Thymus (tissue), 11 donors: ENCODE measurements at regions not wholly inside any gene's neighbourhood (a gene's known extent, or its start where the extent isn't known, plus 50 kb on each side); places are given as distances from the start of the nearest gene placed in this dataset.

Experiments
- DNase-seq, 9 donors: peaks; one replicate each; pipeline ENCODE4 v3.0.0-alpha.2; 2013; ENCODE audit warnings: low spot score in 9 of 9, low read depth in 6 of 9, missing footprints in 1 of 9
- H3K27ac ChIP-seq, 2 donors: one replicate each; pipeline ENCODE4 v1.5.1; 2013; ENCODE audit warnings: control low read depth in 1 of 2, low read depth in 1 of 2, low read length in 1 of 2, mild to moderate bottlenecking in 1 of 2, moderate library complexity in 1 of 2
- H3K27me3 ChIP-seq, 2 donors: one replicate each; pipeline ENCODE4 v1.5.1; 2013; ENCODE audit warnings: low read length in 1 of 2; ENCODE audit not compliant: control insufficient read depth in 2 of 2, insufficient read depth in 1 of 2
- H3K36me3 ChIP-seq, 2 donors: one replicate each; pipeline ENCODE4 v1.5.1; 2013; ENCODE audit warnings: low read length in 1 of 2, mild to moderate bottlenecking in 1 of 2, moderate library complexity in 1 of 2; ENCODE audit not compliant: control insufficient read depth in 2 of 2, insufficient read depth in 2 of 2
- H3K4me1 ChIP-seq, 2 donors: one replicate each; pipeline ENCODE4 v1.5.1; 2013; ENCODE audit warnings: low read length in 2 of 2; ENCODE audit not compliant: control insufficient read depth in 2 of 2, insufficient read depth in 2 of 2
- H3K4me3 ChIP-seq, 2 donors: one replicate each; pipeline ENCODE4 v1.5.1; 2013; ENCODE audit warnings: low read length in 2 of 2, control low read depth in 1 of 2, mild to moderate bottlenecking in 1 of 2
- H3K9me3 ChIP-seq, 2 donors: one replicate each; pipeline ENCODE4 v1.5.1; 2013; ENCODE audit warnings: low read length in 1 of 2, mild to moderate bottlenecking in 1 of 2; ENCODE audit not compliant: control insufficient read depth in 2 of 2, insufficient read depth in 1 of 2
- WGBS: extraction: QIAGEN DNeasy Blood & Tissue Kit; methylation state at CpG from one replicate; pipeline ENCODE4 v1.1.7; 2013; 5-methylcytosine and 5-hydroxymethylcytosine counted together
- donor health status: healthy.

DNA sequence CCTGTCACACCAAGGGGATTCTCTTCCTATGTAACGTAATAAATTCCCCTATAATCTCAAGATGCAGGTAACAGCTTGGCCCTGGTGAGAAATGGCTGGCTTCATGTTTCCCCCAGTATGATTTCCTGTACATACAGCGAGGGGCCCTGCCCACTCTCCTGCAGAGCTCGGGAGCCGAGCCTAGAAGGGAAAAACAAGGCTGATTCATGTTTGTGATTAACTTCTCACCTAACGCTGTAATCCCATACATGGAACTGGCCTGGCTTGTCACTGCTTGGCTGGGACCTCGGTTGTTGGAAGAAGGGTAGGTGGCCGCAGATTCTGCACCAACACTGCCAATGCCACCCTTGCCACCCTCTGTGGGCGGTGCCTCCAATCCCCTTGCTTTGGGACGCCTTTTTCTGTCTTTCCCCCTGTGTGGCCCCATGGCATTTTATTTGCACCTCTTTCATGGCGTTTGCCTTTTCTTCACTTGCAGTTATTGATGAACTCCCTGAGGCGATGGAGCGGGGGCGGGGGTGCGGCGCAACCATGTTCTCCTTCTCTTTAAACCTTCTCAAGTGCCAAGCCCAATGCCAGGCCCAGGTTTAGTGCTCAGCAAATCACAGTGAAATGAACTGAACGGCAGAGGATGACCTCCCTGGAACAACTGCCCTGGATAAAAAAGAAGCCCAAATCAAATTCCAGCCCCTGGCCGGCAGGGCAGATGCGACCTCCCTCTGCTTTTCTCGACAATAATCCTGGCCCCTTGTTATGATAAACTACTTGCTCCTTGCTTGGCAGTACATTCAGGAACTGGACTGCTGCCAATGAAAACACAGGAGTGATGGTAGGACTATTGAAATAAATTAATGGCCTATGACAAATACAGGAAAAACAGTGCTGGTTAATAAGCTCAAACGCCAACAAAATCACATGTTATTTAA is 108.1 kb downstream of the TMEM174 start:
- peaks cover 0 to 25% of the 10 kb centered on the region in 2 donors for H3K27me3 ChIP-seq
- H3K4me1 ChIP-seq = no peaks in the 10 kb centered on the region
- H3K9me3 ChIP-seq = no peaks in the 10 kb centered on the region
- DNase-seq = no peak
- H3K36me3 ChIP-seq = no peaks in the 10 kb centered on the region
- 52% methylated on average over 20 of the region's 20 CpGs for WGBS
- H3K27ac ChIP-seq = no peak overlapping the region
- H3K4me3 ChIP-seq = no peak overlapping the region

DNA sequence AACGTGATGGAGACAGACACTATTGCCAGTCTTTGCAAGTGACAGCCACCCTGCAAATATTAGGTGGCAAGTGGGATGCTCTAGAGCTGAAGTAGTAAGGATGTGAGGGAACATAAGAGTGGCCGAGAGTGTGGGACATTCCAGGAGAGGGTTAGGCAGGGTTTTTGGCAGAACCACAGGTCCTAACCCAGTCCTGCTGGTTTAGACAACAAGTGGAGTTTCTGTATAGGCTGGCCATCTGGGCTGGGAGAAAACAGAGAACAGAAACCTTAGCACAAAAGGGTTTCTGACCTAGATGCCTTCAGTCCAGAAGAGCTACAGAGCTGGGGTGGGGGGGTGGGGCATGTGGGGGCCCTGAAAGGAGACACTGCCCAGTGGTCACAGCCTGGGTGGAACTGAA is 107.4 kb downstream of the TMEM174 start:
- no peak overlapping the region for H3K4me3 ChIP-seq
- no peaks in the 10 kb centered on the region for H3K9me3 ChIP-seq
- peaks cover 0 to under 1% of the 10 kb centered on the region in 2 donors for H3K4me1 ChIP-seq
- H3K36me3 ChIP-seq = no peaks in the 10 kb centered on the region
- peaks cover 0 to 25% of the 10 kb centered on the region in 2 donors for H3K27me3 ChIP-seq
- WGBS = 90% methylated on average over 2 of the region's 2 CpGs
- no peak overlapping the region for H3K27ac ChIP-seq
- DNase-seq = no peak

GRCh38 chr5:73279805-73280204 is 106.8 kb downstream of the TMEM174 start:
- WGBS = 97% methylated on average over 1 of the region's 1 CpG
- Histone ChIP-seq H3K36me3 (no peaks in the 10 kb centered on the region), H3K27ac (no peak overlapping the region), H3K4me1 (peaks cover 0 to 5% of the 10 kb centered on the region in 2 donors), H3K4me3 (no peak overlapping the region), H3K27me3 (peaks cover 0 to 23% of the 10 kb centered on the region in 2 donors), H3K9me3 (no peaks in the 10 kb centered on the region)
- no peak for DNase-seq

DNA sequence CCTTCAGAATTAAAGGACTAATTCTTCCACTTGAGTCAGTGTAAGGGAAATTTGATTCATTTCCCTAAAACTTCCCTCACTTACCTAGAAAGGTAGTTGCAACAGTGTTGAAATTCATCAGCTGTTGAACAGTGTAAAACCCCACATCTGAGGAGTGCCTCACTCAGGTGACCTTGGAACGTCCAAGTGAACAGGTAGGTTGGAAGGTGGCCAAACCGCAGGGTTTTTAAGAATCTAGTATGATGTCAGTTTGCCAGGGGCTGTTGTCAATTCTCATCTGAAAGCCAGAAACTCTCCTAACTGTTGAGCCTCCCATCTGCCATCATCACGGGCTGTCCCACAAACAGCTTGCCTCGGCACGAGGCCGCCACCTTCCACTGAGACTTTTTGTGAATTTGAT is 105.7 kb downstream of the TMEM174 start:
- H3K9me3 ChIP-seq = no peaks in the 10 kb centered on the region
- no peak overlapping the region for H3K27ac ChIP-seq
- H3K4me1 ChIP-seq = peaks cover 0 to 5% of the 10 kb centered on the region in 2 donors
- no peaks in the 10 kb centered on the region for H3K36me3 ChIP-seq
- no peak for DNase-seq
- 91% methylated on average over 6 of the region's 6 CpGs for WGBS
- no peak overlapping the region for H3K4me3 ChIP-seq
- H3K27me3 ChIP-seq = peaks cover 0 to 25% of the 10 kb centered on the region in 2 donors

DNA sequence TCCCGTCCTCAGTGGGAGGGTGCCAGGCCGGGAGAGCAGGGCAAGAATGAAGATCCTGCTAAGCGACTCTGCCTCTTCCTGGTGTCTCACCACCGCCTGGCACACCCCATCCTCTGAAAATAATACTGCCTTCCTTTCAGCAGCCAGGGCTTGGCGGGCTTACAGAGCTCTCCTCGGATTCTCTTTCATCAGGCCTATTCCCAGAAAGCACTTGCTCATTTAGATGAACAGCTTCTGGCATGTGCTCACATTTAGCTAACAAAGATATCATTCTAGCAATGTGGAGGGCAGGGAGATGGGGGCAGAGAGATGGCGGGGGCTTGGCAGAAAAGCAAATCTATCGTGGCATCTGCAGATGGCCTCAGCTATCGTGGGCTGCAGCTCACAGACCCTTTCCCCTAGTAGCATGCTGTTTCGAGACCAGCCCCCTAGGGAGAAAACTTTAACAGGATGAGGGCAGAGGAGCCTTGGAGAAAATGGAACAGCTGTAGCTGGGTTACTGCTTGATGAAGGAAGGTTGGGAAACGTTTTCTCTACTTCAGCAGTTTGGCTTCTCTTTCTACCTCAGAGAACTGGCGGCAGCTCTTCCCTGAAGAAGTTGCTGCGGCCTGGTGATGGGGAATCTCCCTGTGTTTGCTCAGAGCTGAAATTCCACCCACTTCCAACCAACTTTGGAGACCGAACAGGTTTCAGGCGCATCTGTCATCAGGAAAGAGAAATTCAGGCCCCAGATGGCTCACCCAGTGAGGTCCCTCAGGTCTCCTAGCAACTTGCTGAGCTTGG is 102.1 kb downstream of the TMEM174 start:
- peaks cover 0 to 8% of the 10 kb centered on the region in 2 donors for H3K27me3 ChIP-seq

GRCh38 chr5:73274121-73274520 is 101.1 kb downstream of the TMEM174 start:
- Histone ChIP-seq H3K27ac (no peak overlapping the region), H3K27me3 (peaks cover 0 to 6% of the 10 kb centered on the region in 2 donors), H3K4me3 (no peak overlapping the region), H3K9me3 (no peaks in the 10 kb centered on the region), H3K4me1 (peaks cover 0 to 5% of the 10 kb centered on the region in 2 donors), H3K36me3 (no peaks in the 10 kb centered on the region)
- no peak for DNase-seq
- 96% methylated on average over 3 of the region's 3 CpGs for WGBS

More for the DNA sequence above, 102.1 kb downstream of the TMEM174 start:
- no peak for DNase-seq
- Histone ChIP-seq H3K27ac (no peak overlapping the region), H3K9me3 (no peaks in the 10 kb centered on the region), H3K4me1 (peaks cover 0 to 5% of the 10 kb centered on the region in 2 donors), H3K4me3 (no peak overlapping the region), H3K36me3 (no peaks in the 10 kb centered on the region)
- 87% methylated on average over 15 of the region's 15 CpGs for WGBS

- H3K4me3 ChIP-seq = no peak overlapping the region
- no peaks in the 10 kb centered on the region for H3K9me3 ChIP-seq
- H3K27ac ChIP-seq = no peak overlapping the region
- H3K4me1 ChIP-seq = peaks cover 0 to 5% of the 10 kb centered on the region in 2 donors
- no peak for DNase-seq
- WGBS = 62% methylated on average over 6 of the region's 6 CpGs
- no peaks in the 10 kb centered on the region for H3K36me3 ChIP-seq
- H3K27me3 ChIP-seq = peaks cover 0 to 6% of the 10 kb centered on the region in 2 donors
These were observed 100.5 kb downstream of the TMEM174 start for GRCh38 chr5:73273379-73274050.

DNA sequence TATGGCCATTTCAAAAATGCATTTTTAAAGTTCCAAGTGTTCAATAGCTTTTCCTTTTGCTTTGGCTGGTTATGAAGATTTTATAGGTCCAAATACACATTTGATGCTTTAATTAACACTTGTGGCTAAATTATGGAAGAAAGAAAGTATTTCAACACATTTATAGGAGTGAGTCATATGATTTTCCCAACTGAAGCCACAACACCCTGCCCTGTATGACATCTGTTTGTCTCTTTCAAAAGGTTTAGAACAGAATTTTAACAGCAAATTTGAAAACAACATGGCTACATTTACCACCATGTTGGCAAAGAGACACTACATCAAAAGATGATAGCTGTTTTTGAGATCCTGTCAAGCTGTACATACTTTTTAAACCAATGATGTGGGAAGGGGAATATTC is 99.4 kb downstream of the TMEM174 start:
- Histone ChIP-seq H3K9me3 (no peaks in the 10 kb centered on the region), H3K4me1 (peaks cover 0 to 5% of the 10 kb centered on the region in 2 donors), H3K27ac (no peak overlapping the region), H3K4me3 (no peak overlapping the region), H3K27me3 (peaks cover 0 to 6% of the 10 kb centered on the region in 2 donors), H3K36me3 (no peaks in the 10 kb centered on the region)
- no peak for DNase-seq
